ENCODE measurements at regions not wholly inside any gene's neighbourhood (a gene's known extent, or its start where the extent isn't known, plus 50 kb on each side); places are given as distances from the start of the nearest gene placed in this dataset.

DNA sequence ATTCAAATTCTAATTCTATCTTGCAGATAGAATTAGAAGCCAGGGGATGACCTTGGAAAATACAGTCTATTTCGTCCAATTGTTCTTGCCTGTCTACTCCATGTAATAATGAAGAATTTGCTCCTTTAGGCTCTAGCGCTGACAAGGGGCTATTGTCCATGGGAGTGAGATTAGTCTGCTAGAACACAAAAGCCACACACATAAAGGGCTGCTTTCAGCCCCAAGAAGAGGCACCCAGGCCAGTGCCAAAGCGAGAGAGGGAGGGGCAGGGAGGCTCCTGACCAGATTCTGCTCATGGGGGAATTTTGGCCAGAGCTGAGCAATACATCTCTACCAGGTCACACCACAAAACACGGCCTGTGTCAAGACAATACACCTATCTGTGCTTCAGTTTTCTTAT lies 1306.9 kb downstream of the UQCRFS1 start:
- Histone ChIP-seq H3K9me1 (replicated peaks; ENCODE audit: control insufficient read depth, extremely low read depth, insufficient read depth, low read length) (no peaks in the 10 kb centered on the region), H3K4me2 (ENCODE audit: insufficient read depth, low read length) (no peak overlapping the region), H4K20me1 (replicated peaks; ENCODE audit: control insufficient read depth, extremely low read depth, insufficient read depth, low read length) (no peaks in the 10 kb centered on the region), H3K4me1 (ENCODE audit: control insufficient read depth, extremely low read depth, insufficient read depth, low read length) (no peaks in the 10 kb centered on the region), H3K27me3 (ENCODE audit: control insufficient read depth in 2 of 2, insufficient read depth in 2 of 2, low read length in 2 of 2) (no peaks in the 10 kb centered on the region), H2AFZ (ENCODE audit: low read depth, low read length) (no peak overlapping the region), H3K4me3 (replicated peaks in 1 of 3; ENCODE audit: insufficient read depth in 1 of 3, low read depth in 1 of 3, low read length in 3 of 3) (no peak overlapping the region), H3K79me2 (ENCODE audit: control insufficient read depth, insufficient read depth, low read length) (no peaks in the 10 kb centered on the region), H3K36me3 (ENCODE audit: control insufficient read depth in 2 of 2, extremely low read depth in 1 of 2, insufficient read depth in 2 of 2, low read length in 2 of 2) (no peaks in the 10 kb centered on the region), H3K9ac (replicated peaks; ENCODE audit: extremely low read depth, insufficient read depth, low read length) (no peak overlapping the region), H3K9me3 (replicated peaks; ENCODE audit: control insufficient read depth, insufficient read depth, low read length) (no peaks in the 10 kb centered on the region), H3K27ac (ENCODE audit: insufficient read depth, low read depth, low read length) (no peak overlapping the region)
- dilution Hi-C loops (cut with MboI; ENCODE audit: extremely low pct_ligation_motif_present, low sequenced_read_pairs) = no loop called here
- no peak for DNase-seq (ENCODE audit: low read depth, low spot score)
- POLR2A ChIA-PET = no interaction called here
- BruUV-seq (replicated peaks) = no TSS peak
- intact Hi-C loops (cut with micrococcal nuclease) = no loop called here
- CTCF ChIA-PET = no interaction called here
- no peak for FAIRE-seq
- TF ChIP-seq MYC (IDR thresholded peaks at IDR 0.05; ENCODE audit: low read depth, low read length) (no peak), JUN (IDR thresholded peaks at IDR 0.05; ENCODE audit: borderline replicate concordance, insufficient read depth, insufficient read length, low read depth) (no peak), POLR2AphosphoS5 (IDR thresholded peaks at IDR 0.05; ENCODE audit: insufficient read depth, low read depth, low read length) (no peak), FOS (IDR thresholded peaks at IDR 0.05; ENCODE audit: borderline replicate concordance, insufficient read depth, low read length) (no peak), EZH2 (IDR thresholded peaks at IDR 0.05; ENCODE audit: borderline replicate concordance, low read depth, low read length, severe bottlenecking) (no peak), GATA2 (IDR thresholded peaks at IDR 0.05; ENCODE audit: insufficient read depth, insufficient read length, low read depth, low read length) (no peak), POLR2A (IDR thresholded peaks at IDR 0.05; ENCODE audit: low read depth, low read length) (no peak)
- TF ChIP-seq, protein P1, sequence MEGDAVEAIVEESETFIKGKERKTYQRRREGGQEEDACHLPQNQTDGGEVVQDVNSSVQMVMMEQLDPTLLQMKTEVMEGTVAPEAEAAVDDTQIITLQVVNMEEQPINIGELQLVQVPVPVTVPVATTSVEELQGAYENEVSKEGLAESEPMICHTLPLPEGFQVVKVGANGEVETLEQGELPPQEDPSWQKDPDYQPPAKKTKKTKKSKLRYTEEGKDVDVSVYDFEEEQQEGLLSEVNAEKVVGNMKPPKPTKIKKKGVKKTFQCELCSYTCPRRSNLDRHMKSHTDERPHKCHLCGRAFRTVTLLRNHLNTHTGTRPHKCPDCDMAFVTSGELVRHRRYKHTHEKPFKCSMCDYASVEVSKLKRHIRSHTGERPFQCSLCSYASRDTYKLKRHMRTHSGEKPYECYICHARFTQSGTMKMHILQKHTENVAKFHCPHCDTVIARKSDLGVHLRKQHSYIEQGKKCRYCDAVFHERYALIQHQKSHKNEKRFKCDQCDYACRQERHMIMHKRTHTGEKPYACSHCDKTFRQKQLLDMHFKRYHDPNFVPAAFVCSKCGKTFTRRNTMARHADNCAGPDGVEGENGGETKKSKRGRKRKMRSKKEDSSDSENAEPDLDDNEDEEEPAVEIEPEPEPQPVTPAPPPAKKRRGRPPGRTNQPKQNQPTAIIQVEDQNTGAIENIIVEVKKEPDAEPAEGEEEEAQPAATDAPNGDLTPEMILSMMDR (IDR thresholded peaks at IDR 0.05; ENCODE audit: extremely low read depth in 1 of 2, insufficient read depth in 1 of 2, low read depth in 1 of 2, low read length in 2 of 2) = no peak
- TF ChIP-seq, protein P2, sequence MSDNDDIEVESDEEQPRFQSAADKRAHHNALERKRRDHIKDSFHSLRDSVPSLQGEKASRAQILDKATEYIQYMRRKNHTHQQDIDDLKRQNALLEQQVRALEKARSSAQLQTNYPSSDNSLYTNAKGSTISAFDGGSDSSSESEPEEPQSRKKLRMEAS (IDR thresholded peaks at IDR 0.05; ENCODE audit: insufficient read depth, insufficient read length) = no peak

Data from endothelial cell of umbilical vein (primary cell).